Spleen (tissue), 11 donors: ENCODE measurements at regions not wholly inside any gene's neighbourhood (a gene's known extent, or its start where the extent isn't known, plus 50 kb on each side); places are given as distances from the start of the nearest gene placed in this dataset.
"Not testable (repeated sequence)": the region's sequence is repeated elsewhere in the genome, so short reads cannot be mapped to it uniquely, and the experiment has no call there.

Experiments
- DNase-seq: peaks from one replicate; pipeline ENCODE4 v3.0.0-alpha.2; 2020
- H3K27ac ChIP-seq, 8 donors: fragments of 200-600 bp; sonication (generic) in 7 of 8; 1 replicate in 4 of 8; 2 replicates in 4 of 8; pipeline versions ENCODE4 v1.5.0 to v1.8.0; 2016 to 2021; ENCODE audit warnings: inconsistent platforms in 4 of 8, mild to moderate bottlenecking in 4 of 8, moderate library complexity in 1 of 8
- H3K27me3 ChIP-seq, 7 donors: fragments of 200-600 bp; sonication (generic) in 6 of 7; replicated peaks in 1 of 7; 1 replicate in 4 of 7; 2 replicates in 3 of 7; pipeline versions ENCODE4 v1.5.0 to v1.8.0; 2016 to 2021; ENCODE audit warnings: inconsistent platforms in 3 of 7, mild to moderate bottlenecking in 1 of 7
- H3K36me3 ChIP-seq, 6 donors: fragments of 200-600 bp; sonication (generic) in 5 of 6; 1 replicate in 4 of 6; 2 replicates in 2 of 6; pipeline versions ENCODE4 v1.5.0 to v1.8.0; 2016 to 2021; ENCODE audit warnings: inconsistent platforms in 2 of 6
- H3K4me1 ChIP-seq, 6 donors: fragments of 200-600 bp; sonication (generic) in 5 of 6; 1 replicate in 3 of 6; 2 replicates in 3 of 6; pipeline versions ENCODE4 v1.5.0 to v1.8.0; 2016 to 2021; ENCODE audit warnings: inconsistent platforms in 3 of 6
- H3K4me3 ChIP-seq, 8 donors: fragments of 200-600 bp; sonication (generic) in 7 of 8; 1 replicate in 4 of 8; 2 replicates in 4 of 8; pipeline versions ENCODE4 v1.5.0 to v1.8.0; 2016 to 2021; ENCODE audit warnings: inconsistent platforms in 4 of 8, mild to moderate bottlenecking in 4 of 8, moderate library complexity in 2 of 8
- H3K9me3 ChIP-seq, 8 donors: fragments of 200-600 bp; sonication (generic) in 7 of 8; 1 replicate in 4 of 8; 2 replicates in 4 of 8; pipeline versions ENCODE4 v1.5.0 to v1.8.0; 2016 to 2021; ENCODE audit warnings: inconsistent platforms in 4 of 8
- CTCF ChIP-seq, 11 experiments: fragments of 200-600 bp in 7 of 11; fragments of 450-650 bp in 4 of 11; sonication (generic) in 4 of 11; IDR thresholded peaks in 8 of 11; conservative IDR thresholded peaks in 3 of 11; 1 replicate in 7 of 11; 2 replicates in 4 of 11; pipeline versions ENCODE4 v1.4.0 to v1.8.0; 2016 to 2021; ENCODE audit warnings: antibody characterized with exemption in 11 of 11, inconsistent platforms in 4 of 11, mild to moderate bottlenecking in 1 of 11
- POLR2A ChIP-seq, 3 donors: fragments of 450-650 bp; IDR thresholded peaks; one replicate each; pipeline ENCODE4 v1.5.1; 2017; ENCODE audit warnings: antibody characterized with exemption in 3 of 3, mild to moderate bottlenecking in 1 of 3
- POLR2AphosphoS5 ChIP-seq, 3 donors: sonication (generic); formaldehyde crosslinking; IDR thresholded peaks; one replicate each; pipeline ENCODE4 v1.5.1; 2017; ENCODE audit warnings: antibody characterized with exemption in 3 of 3
- whole genome bisulfite sequencing, 5 donors: extraction: QIAGEN DNeasy Blood & Tissue Kit in 3 of 5; methylation state at CpG; one replicate each; pipeline versions ENCODE4 v1.1.5 to v1.1.7; 2013 to 2018; 5-methylcytosine and 5-hydroxymethylcytosine counted together
- intact Hi-C: fragments of 100-400 bp; cut with DNase I; formaldehyde crosslinking; loops from one replicate; pipeline ENCODE4 v1.15.0; 2023; ENCODE audit warnings: low total_unique reads
- donor health status: healthy with polysubstance abuse.
- donor health status: DM: no; HTN: no; CAD: no; lungs with moderate emphysema.
- donor health status: DM: no; HTN: no; CAD: no.
- donor health status: Bipolar disorder and iron deficiency.
- donor health status: healthy.
- donor health status: DM: no; HTN: no; CAD: no.
- donor health status: DM: yes; HTN: yes; CAD: no.

- Histone ChIP-seq H3K27ac (no peak overlapping the region), H3K36me3 (no peaks in the 10 kb centered on the region)
- WGBS, 5 donors, result 75 to 93% (median 85%) methylated on average over 3 of the region's 3 CpGs
Observed at GRCh38 chr16:79379095-79379494, 221.4 kb downstream of the MAF start.

GRCh38 chr16:79377082-79377481, 223.5 kb downstream of the MAF start:
- H3K4me3 ChIP-seq, H3K27ac ChIP-seq, H3K27me3 ChIP-seq, DNase-seq, H3K9me3 ChIP-seq, intact Hi-C loops, H3K36me3 ChIP-seq: not testable (repeated sequence)
- peaks cover 0 to 21% (median 16%) of the 10 kb centered on the region in 6 donors for H3K4me1 ChIP-seq
- WGBS, 5 donors, result 82 to 95% (median 84%) methylated on average over 3 of the region's 5 CpGs

More at GRCh38 chr16:79379095-79379494, 221.4 kb downstream of the MAF start:
- H3K27me3 ChIP-seq, result no peaks in the 10 kb centered on the region
- peaks cover 0 to 24% (median 16%) of the 10 kb centered on the region in 6 donors for H3K4me1 ChIP-seq
- peaks cover 0 to 5% (median 2%) of the 10 kb centered on the region in 8 donors for H3K9me3 ChIP-seq
- no peak for TF ChIP-seq CTCF (IDR thresholded peaks at IDR 0.05 in 8 of 11, conservative IDR thresholded peaks at IDR 0.05 in 3 of 11)
- TF ChIP-seq POLR2A (IDR thresholded peaks at IDR 0.05), result no peak
- TF ChIP-seq POLR2AphosphoS5 (IDR thresholded peaks at IDR 0.05), result no peak
- intact Hi-C loops, result no loop called here
- no peak for DNase-seq
- H3K4me3 ChIP-seq, result no peak overlapping the region

GRCh38 chr16:79375351-79375750, 225.2 kb downstream of the MAF start:
- intact Hi-C loops, result no loop called here
- peaks cover 0 to 19% (median 13%) of the 10 kb centered on the region in 8 donors for H3K9me3 ChIP-seq
- TF ChIP-seq POLR2AphosphoS5 (IDR thresholded peaks at IDR 0.05) (no peak), CTCF (IDR thresholded peaks at IDR 0.05 in 8 of 11, conservative IDR thresholded peaks at IDR 0.05 in 3 of 11) (no peak), POLR2A (IDR thresholded peaks at IDR 0.05) (no peak)
- no peak for DNase-seq
- H3K27me3 ChIP-seq, result no peaks in the 10 kb centered on the region
- H3K4me3 ChIP-seq, result no peak overlapping the region
- no peak overlapping the region for H3K27ac ChIP-seq
- peaks cover 0 to 3% (median 0%) of the 10 kb centered on the region in 6 donors for H3K4me1 ChIP-seq
- no peaks in the 10 kb centered on the region for H3K36me3 ChIP-seq

GRCh38 chr16:79372503-79373184, 227.9 kb downstream of the MAF start:
- intact Hi-C loops, result no loop called here
- 82 to 93% (median 84%) methylated on average over 7 of the region's 7 CpGs for WGBS, 5 donors
- no peak for DNase-seq
- H3K27me3 ChIP-seq, result no peaks in the 10 kb centered on the region
- TF ChIP-seq POLR2A (IDR thresholded peaks at IDR 0.05) (no peak), CTCF (IDR thresholded peaks at IDR 0.05 in 8 of 11, conservative IDR thresholded peaks at IDR 0.05 in 3 of 11) (no peak), POLR2AphosphoS5 (IDR thresholded peaks at IDR 0.05) (no peak)
- H3K27ac ChIP-seq, result no peak overlapping the region
- no peaks in the 10 kb centered on the region for H3K36me3 ChIP-seq
- no peak overlapping the region for H3K4me3 ChIP-seq
- no peaks in the 10 kb centered on the region for H3K4me1 ChIP-seq
- peaks cover 0 to 14% (median 10%) of the 10 kb centered on the region in 8 donors for H3K9me3 ChIP-seq
